Hematopoietic multipotent progenitor cell treated with erythropoietin and hydrocortisone succinate and interleukin-3 and kit ligand, for 4 days (in vitro differentiated cells): ENCODE measurements at regions not wholly inside any gene's neighbourhood (a gene's known extent, or its start where the extent isn't known, plus 50 kb on each side); places are given as distances from the start of the nearest gene placed in this dataset.
A peak's percentile ranks its signal among the peaks of the same experiment; 100 is the strongest.

Experiments used
- DNase-seq: peaks from one replicate; pipeline ENCODE4 v3.0.0-alpha.2; 2015

GRCh38 chr16:73669535-73670274 lies 621.8 kb upstream of the ZFHX3 start:
- no peak for DNase-seq

DNA sequence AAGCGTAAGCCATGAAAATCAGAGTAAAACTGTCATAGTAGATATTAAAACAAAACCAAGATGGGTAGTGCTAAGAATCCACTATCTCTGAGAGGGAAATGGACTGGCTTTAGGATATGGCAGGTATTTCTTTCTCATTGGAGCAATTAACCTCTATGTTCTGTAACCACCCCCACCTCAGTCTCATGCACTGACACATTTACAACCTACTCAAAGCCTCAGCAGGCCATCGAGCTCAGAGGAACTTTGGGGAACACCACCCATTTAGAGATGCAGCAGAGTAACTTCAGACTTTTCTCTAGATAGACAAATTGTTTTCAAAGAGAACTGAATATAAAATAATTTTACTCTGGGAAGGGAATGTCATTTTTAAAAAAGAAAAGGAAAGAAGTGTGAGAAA lies 615.8 kb upstream of the ZFHX3 start:
- no peak for DNase-seq

- DNase-seq: no peak
Observed at GRCh38 chr16:73636196-73636595, 588.3 kb upstream of the ZFHX3 start.

DNA sequence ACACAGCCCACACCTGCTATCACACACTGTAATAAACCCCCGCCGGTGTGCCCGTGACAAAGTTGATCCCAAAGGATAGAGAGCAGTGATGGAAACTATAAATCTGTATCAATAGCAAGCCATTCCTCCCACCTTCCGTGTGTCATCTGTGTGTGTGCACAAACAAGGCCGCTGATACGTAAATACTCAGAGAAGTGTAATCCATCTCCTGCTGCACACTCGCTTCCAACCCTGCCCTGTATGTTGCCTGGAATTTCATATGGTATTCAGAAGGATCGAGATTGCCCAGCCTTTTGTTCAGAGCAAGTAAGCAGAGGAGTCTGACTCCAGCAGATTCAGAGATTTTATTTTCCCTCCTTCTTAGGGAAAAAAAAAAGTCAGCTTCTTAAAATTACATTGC lies 581.1 kb upstream of the ZFHX3 start:
- DNase-seq: no peak

GRCh38 chr16:73617738-73618137 lies 569.8 kb upstream of the ZFHX3 start:
- DNase-seq: no peak

DNA sequence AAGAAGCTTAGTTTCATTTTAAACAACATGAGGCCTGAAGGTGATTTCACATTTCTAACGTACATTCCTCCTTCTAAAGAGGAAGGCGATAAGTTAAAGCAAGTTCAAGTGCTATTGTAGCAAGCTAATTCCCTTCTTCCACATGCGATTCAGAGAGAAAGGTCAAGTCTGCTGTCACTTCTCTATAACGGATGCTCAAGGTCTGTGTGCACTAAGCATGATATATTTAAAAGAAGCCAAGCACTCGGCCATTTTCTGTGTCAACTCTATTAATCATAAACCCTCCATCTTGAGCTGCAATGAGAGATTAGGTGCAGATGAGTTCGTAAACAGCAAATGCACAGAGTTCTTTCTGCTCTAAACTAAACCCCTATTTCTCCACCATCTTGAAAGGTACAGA lies 568.8 kb upstream of the ZFHX3 start:
- no peak for DNase-seq

GRCh38 chr16:73616166-73616753 lies 568.3 kb upstream of the ZFHX3 start:
- no peak for DNase-seq

- DNase-seq: no peak
Observed at GRCh38 chr16:73615071-73615940, 567.4 kb upstream of the ZFHX3 start.

GRCh38 chr16:73614131-73614530 lies 566.2 kb upstream of the ZFHX3 start:
- no peak for DNase-seq

DNA sequence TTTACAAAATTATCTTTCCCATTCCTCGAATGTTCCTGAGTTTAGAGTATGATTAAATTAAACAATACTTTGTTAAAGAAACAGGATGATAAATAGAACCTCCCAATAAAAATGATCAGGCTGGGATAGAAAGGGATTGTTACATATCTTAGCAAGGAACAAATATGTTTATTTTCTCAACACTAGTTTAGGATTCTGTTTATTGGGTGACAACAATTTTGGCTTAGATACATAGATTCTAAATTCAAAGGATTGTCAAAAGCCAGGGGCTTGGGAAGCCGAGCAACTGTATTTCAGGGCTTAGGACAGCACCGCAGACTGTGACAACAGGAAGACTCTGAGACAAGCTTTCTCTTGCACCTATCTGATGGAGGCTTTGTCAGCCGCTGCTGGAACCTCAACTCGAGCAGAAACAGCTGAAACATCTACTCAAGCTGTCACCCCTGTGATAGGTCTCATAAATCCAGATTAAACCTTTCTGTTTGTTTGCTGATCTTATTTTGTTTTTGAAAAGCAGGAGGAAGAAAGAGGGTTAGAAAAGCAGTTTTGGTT lies 562.8 kb upstream of the ZFHX3 start:
- DNase-seq: no peak

GRCh38 chr16:73610160-73610559 lies 562.2 kb upstream of the ZFHX3 start:
- no peak for DNase-seq

- DNase-seq: no peak
Observed at GRCh38 chr16:73608911-73609310, 561.0 kb upstream of the ZFHX3 start.

DNA sequence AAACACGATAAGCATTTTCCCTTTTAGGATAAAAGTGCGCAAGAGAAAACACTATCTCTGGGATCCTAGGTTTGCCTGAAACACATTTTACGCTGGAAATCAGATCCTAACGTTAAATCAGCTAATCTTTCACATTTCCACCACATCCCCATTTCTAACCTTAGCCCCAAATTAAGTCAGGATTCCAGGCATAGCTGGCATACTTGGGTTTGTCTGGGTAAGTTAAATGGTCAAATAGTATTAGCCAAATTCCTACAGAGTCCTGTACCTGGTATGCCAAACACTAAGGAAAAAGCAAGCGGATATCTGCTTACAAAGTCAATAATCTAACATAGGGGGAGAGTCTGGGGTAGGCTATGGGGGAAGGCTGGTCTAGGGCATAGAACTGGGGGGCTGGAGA lies 557.4 kb upstream of the ZFHX3 start:
- DNase-seq: no peak

- no peak for DNase-seq
Observed at GRCh38 chr16:73601911-73602310, 554.0 kb upstream of the ZFHX3 start.

- DNase-seq: no peak
Observed at GRCh38 chr16:73599870-73600269, 551.9 kb upstream of the ZFHX3 start.

GRCh38 chr16:73599351-73599750 lies 551.4 kb upstream of the ZFHX3 start:
- DNase-seq: no peak

GRCh38 chr16:73584157-73584556 lies 536.2 kb upstream of the ZFHX3 start:
- no peak for DNase-seq

DNA sequence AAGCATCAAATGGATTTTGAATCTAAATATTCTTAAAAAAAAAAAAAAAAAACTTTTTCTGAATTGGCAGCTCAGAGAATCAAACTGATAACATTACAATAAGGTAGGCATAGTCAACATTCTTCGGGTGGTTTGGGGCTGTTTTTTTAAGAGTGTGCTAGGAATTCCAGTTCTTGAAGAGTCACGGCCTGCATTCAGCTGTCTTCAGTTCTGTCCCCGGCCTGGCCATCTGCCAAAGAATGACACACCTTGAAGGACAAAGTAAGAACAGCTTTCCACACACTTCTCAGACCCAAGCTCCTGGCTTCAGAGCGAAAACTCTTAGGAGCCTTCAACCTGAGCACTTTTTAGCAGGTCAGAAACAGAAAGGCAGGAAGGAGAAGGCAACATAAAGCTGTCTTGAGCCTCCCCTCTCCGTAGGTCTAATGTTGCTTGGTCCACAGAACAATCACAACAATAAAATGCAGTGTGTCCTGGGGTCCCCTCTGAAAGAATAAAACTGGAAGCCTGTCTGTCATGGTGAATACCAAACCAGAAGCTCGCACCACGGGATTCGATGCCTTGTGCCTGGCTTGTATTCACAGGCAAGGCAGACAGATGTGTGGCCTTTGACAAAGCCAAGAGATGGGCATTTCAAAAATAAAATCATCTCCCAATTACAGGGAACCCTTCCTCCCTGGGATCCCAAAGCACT lies 524.4 kb upstream of the ZFHX3 start:
- peak; percentile 3 for DNase-seq

GRCh38 chr16:73569266-73569980 lies 521.5 kb upstream of the ZFHX3 start:
- no peak for DNase-seq

- DNase-seq: no peak
Observed at GRCh38 chr16:73568769-73569168, 520.8 kb upstream of the ZFHX3 start.

- no peak for DNase-seq
Observed at GRCh38 chr16:73565925-73566324, 518.0 kb upstream of the ZFHX3 start.

- DNase-seq: peak; percentile 15
Observed at GRCh38 chr16:73565263-73565662, 517.3 kb upstream of the ZFHX3 start.
